WTC11 (cell line): ENCODE measurements at regions not wholly inside any gene's neighbourhood (a gene's known extent, or its start where the extent isn't known, plus 50 kb on each side); places are given as distances from the start of the nearest gene placed in this dataset.

Experiments
- ATF2 ChIP-seq: sonication (generic); formaldehyde crosslinking; IDR thresholded peaks from 2 replicates; pipeline ENCODE4 v1.8.1; 2022; ENCODE audit warnings: low read depth, missing genetic modification reagents, borderline replicate concordance
- CTCF ChIP-seq: fragments of 200-600 bp; IDR thresholded peaks from 2 replicates; pipeline ENCODE4 v1.8.0; 2022; ENCODE audit warnings: antibody characterized with exemption
- MAX ChIP-seq: sonication (generic); formaldehyde crosslinking; IDR thresholded peaks from 2 replicates; pipeline ENCODE4 v1.8.0; 2022; ENCODE audit warnings: mild to moderate bottlenecking, missing genetic modification reagents
- NR2C2 ChIP-seq: sonication (generic); formaldehyde crosslinking; IDR thresholded peaks from 2 replicates; pipeline ENCODE4 v1.8.0; 2022; ENCODE audit warnings: mild to moderate bottlenecking, missing genetic modification reagents
- SP1 ChIP-seq: sonication (generic); formaldehyde crosslinking; conservative IDR thresholded peaks from 2 replicates; pipeline ENCODE4 v1.8.1; 2022; ENCODE audit warnings: missing genetic modification reagents

GRCh38 chr11:80240245-80240644 lies 799.4 kb upstream of the TENM4 start:
- no peak for TF ChIP-seq MAX
- no peak for TF ChIP-seq CTCF
- no peak for TF ChIP-seq ATF2 (CRISPR knock-in tag)
- no peak for TF ChIP-seq NR2C2
- no peak for TF ChIP-seq SP1 (CRISPR knock-in tag)
